Suppressor macrophage treated with lipopolysaccharide for 1 hour (primary cell): ENCODE measurements at regions not wholly inside any gene's neighbourhood (a gene's known extent, or its start where the extent isn't known, plus 50 kb on each side); places are given as distances from the start of the nearest gene placed in this dataset.
"Not testable (repeated sequence)": the region's sequence is repeated elsewhere in the genome, so short reads cannot be mapped to it uniquely, and the experiment has no call there.

Experiments used
- DNase-seq, 3 donors: peaks; one replicate each; pipeline ENCODE4 v3.0.0-alpha.2; 2020 to 2022

- no peak for DNase-seq
Measured at GRCh38 chr14:28949503-28949902, 182.9 kb downstream of the FOXG1 start.

- DNase-seq, result no peak
Measured at GRCh38 chr14:28952161-28952560, 185.6 kb downstream of the FOXG1 start.

GRCh38 chr14:28952666-28953065 lies 186.1 kb downstream of the FOXG1 start:
- no peak for DNase-seq

- no peak for DNase-seq
Measured at GRCh38 chr14:28953973-28954372, 187.4 kb downstream of the FOXG1 start.

GRCh38 chr14:28966416-28967233 lies 200.0 kb downstream of the FOXG1 start:
- DNase-seq, result no peak

GRCh38 chr14:28975084-28975483 lies 208.5 kb downstream of the FOXG1 start:
- no peak for DNase-seq

- DNase-seq, result no peak
Measured at GRCh38 chr14:28982228-28982627, 215.6 kb downstream of the FOXG1 start.

- no peak for DNase-seq
Measured at GRCh38 chr14:28983279-28983678, 216.7 kb downstream of the FOXG1 start.

- no peak for DNase-seq
Measured at GRCh38 chr14:28987516-28987915, 220.9 kb downstream of the FOXG1 start.

GRCh38 chr14:28997196-28997595 lies 230.6 kb downstream of the FOXG1 start:
- not testable (repeated sequence) for DNase-seq

- no peak for DNase-seq
Measured at GRCh38 chr14:28999656-29000055, 233.1 kb downstream of the FOXG1 start.

- no peak for DNase-seq
Measured at GRCh38 chr14:29005647-29006046, 239.1 kb downstream of the FOXG1 start.

GRCh38 chr14:29007990-29008389 lies 241.4 kb downstream of the FOXG1 start:
- no peak for DNase-seq

- DNase-seq, result peak in 2 of 3 donors; percentile 4 to 9
Measured at GRCh38 chr14:29016050-29016900, 249.7 kb downstream of the FOXG1 start.

- not testable (repeated sequence) for DNase-seq
Measured at GRCh38 chr14:29023505-29023904, 256.9 kb downstream of the FOXG1 start.

GRCh38 chr14:29027441-29027840 lies 260.9 kb downstream of the FOXG1 start:
- not testable (repeated sequence) for DNase-seq

GRCh38 chr14:29027941-29028705 lies 261.5 kb downstream of the FOXG1 start:
- not testable (repeated sequence) for DNase-seq

GRCh38 chr14:29028973-29029582 lies 262.5 kb downstream of the FOXG1 start:
- no peak for DNase-seq

GRCh38 chr14:29030121-29030520 lies 263.5 kb downstream of the FOXG1 start:
- DNase-seq, result no peak

GRCh38 chr14:29030970-29031369 lies 264.4 kb downstream of the FOXG1 start:
- DNase-seq, result no peak

GRCh38 chr14:29035134-29035533 lies 268.5 kb downstream of the FOXG1 start:
- DNase-seq, result no peak

- no peak for DNase-seq
Measured at GRCh38 chr14:29037411-29037810, 270.8 kb downstream of the FOXG1 start.

- DNase-seq, result no peak
Measured at GRCh38 chr14:29039171-29039570, 272.6 kb downstream of the FOXG1 start.
